ENCODE measurements at regions not wholly inside any gene's neighbourhood (a gene's known extent, or its start where the extent isn't known, plus 50 kb on each side); places are given as distances from the start of the nearest gene placed in this dataset.

DNA sequence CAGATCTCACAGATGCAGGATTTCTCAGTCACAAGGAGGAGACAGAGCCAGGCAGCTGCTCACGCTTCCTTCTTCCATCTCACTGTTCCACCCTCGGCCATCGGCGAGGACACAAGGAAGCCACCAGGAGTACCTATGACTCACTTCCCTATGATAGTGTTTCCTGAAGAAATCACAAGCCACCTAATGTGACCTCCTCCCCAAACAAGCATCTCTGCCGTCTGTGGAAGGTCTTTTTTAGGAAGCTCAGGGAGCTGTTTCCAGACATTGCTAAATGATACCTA, 672.7 kb downstream of the TBC1D22A start:
- TF ChIP-seq, protein P1, sequence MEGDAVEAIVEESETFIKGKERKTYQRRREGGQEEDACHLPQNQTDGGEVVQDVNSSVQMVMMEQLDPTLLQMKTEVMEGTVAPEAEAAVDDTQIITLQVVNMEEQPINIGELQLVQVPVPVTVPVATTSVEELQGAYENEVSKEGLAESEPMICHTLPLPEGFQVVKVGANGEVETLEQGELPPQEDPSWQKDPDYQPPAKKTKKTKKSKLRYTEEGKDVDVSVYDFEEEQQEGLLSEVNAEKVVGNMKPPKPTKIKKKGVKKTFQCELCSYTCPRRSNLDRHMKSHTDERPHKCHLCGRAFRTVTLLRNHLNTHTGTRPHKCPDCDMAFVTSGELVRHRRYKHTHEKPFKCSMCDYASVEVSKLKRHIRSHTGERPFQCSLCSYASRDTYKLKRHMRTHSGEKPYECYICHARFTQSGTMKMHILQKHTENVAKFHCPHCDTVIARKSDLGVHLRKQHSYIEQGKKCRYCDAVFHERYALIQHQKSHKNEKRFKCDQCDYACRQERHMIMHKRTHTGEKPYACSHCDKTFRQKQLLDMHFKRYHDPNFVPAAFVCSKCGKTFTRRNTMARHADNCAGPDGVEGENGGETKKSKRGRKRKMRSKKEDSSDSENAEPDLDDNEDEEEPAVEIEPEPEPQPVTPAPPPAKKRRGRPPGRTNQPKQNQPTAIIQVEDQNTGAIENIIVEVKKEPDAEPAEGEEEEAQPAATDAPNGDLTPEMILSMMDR (IDR thresholded peaks at IDR 0.05): no peak
- TF ChIP-seq ZFX (IDR thresholded peaks at IDR 0.05; ENCODE audit: borderline replicate concordance): no peak
